ENCODE measurements at regions not wholly inside any gene's neighbourhood (a gene's known extent, or its start where the extent isn't known, plus 50 kb on each side); places are given as distances from the start of the nearest gene placed in this dataset.

- no peaks in the 10 kb centered on the region for H3K36me3 ChIP-seq (ENCODE audit: control insufficient read depth, insufficient read depth, low read length)
- no peaks in the 10 kb centered on the region for H3K27me3 ChIP-seq (ENCODE audit: control insufficient read depth, insufficient read depth, low read length)
- no TSS peak for BruUV-seq (replicated peaks)
- H3K27ac ChIP-seq (ENCODE audit: low read length) = no peak overlapping the region
- DNase-seq (ENCODE audit: low read depth, low spot score) (no peak), ATAC-seq (no peak)
- TF ChIP-seq CTCF (IDR thresholded peaks at IDR 0.05) (no peak), TCF7L2 (IDR thresholded peaks at IDR 0.05; ENCODE audit: low read depth, low read length) (no peak), REST (IDR thresholded peaks at IDR 0.05; ENCODE audit: insufficient read depth in 1 of 2, low read depth in 2 of 2, low read length in 1 of 2) (no peak), POLR2AphosphoS5 (IDR thresholded peaks at IDR 0.05; ENCODE audit: low read depth, low read length) (no peak), SIN3A (IDR thresholded peaks at IDR 0.05; ENCODE audit: borderline replicate concordance, insufficient read depth, low read depth, low read length) (no peak)
- ChIA-PET POLR2A (no interaction called here), CTCF (no interaction called here)
- H3K9me3 ChIP-seq (ENCODE audit: control insufficient read depth, insufficient read depth, low read depth, low read length) = no peaks in the 10 kb centered on the region
- intact Hi-C loops (cut with micrococcal nuclease; ENCODE audit: unreplicated experiment) = no loop called here
- H3K4me3 ChIP-seq (ENCODE audit: low read depth in 2 of 2, low read length in 2 of 2) = no peak overlapping the region
- no peaks in the 10 kb centered on the region for H3K4me1 ChIP-seq (ENCODE audit: control insufficient read depth, insufficient read depth, low read length)
- in situ Hi-C loops (cut with HindIII; ENCODE audit: low pct_unique_long_range_greater_than_20kb, low sequenced_read_pairs) = no loop called here
These were observed 79.2 kb upstream of the NHS start for GRCh38 chrX:17295791-17296190.

GRCh38 chrX:17298564-17298963 is 76.4 kb upstream of the NHS start:
- ChIA-PET CTCF (no interaction called here), POLR2A (no interaction called here)
- intact Hi-C loops (cut with micrococcal nuclease; ENCODE audit: unreplicated experiment) = no loop called here
- H3K27ac ChIP-seq (ENCODE audit: low read length) = no peak overlapping the region
- H3K27me3 ChIP-seq (ENCODE audit: control insufficient read depth, insufficient read depth, low read length) = no peaks in the 10 kb centered on the region
- no peaks in the 10 kb centered on the region for H3K36me3 ChIP-seq (ENCODE audit: control insufficient read depth, insufficient read depth, low read length)
- in situ Hi-C loops (cut with HindIII; ENCODE audit: low pct_unique_long_range_greater_than_20kb, low sequenced_read_pairs) = no loop called here
- no peak overlapping the region for H3K4me3 ChIP-seq (ENCODE audit: low read depth in 2 of 2, low read length in 2 of 2)
- H3K4me1 ChIP-seq (ENCODE audit: control insufficient read depth, insufficient read depth, low read length) = no peaks in the 10 kb centered on the region
- no peaks in the 10 kb centered on the region for H3K9me3 ChIP-seq (ENCODE audit: control insufficient read depth, insufficient read depth, low read depth, low read length)
- no peak for ATAC-seq
- BruUV-seq (replicated peaks) = no TSS peak
- no peak for DNase-seq (ENCODE audit: low read depth, low spot score)
- no peak for TF ChIP-seq POLR2AphosphoS5 (IDR thresholded peaks at IDR 0.05; ENCODE audit: low read depth, low read length)
- TF ChIP-seq REST (IDR thresholded peaks at IDR 0.05; ENCODE audit: insufficient read depth in 1 of 2, low read depth in 2 of 2, low read length in 1 of 2) = no peak
- TF ChIP-seq TCF7L2 (IDR thresholded peaks at IDR 0.05; ENCODE audit: low read depth, low read length) = no peak
- TF ChIP-seq SIN3A (IDR thresholded peaks at IDR 0.05; ENCODE audit: borderline replicate concordance, insufficient read depth, low read depth, low read length) = no peak
- no peak for TF ChIP-seq CTCF (IDR thresholded peaks at IDR 0.05)
